LHCN-M2 (cell line): ENCODE measurements at regions not wholly inside any gene's neighbourhood (a gene's known extent, or its start where the extent isn't known, plus 50 kb on each side); places are given as distances from the start of the nearest gene placed in this dataset.
"Not testable (repeated sequence)": the region's sequence is repeated elsewhere in the genome, so short reads cannot be mapped to it uniquely, and the experiment has no call there.

ENCODE experiments used
- DNase-seq: peaks from one replicate; pipeline ENCODE4 v3.0.0-alpha.2; 2012; ENCODE audit warnings: low read depth

GRCh38 chr9:94472806-94473360, 82.0 kb upstream of the PCAT7 start:
- no peak for DNase-seq

GRCh38 chr9:94478755-94479730, 75.8 kb upstream of the PCAT7 start:
- no peak for DNase-seq

- DNase-seq: no peak
These were observed 75.1 kb upstream of the PCAT7 start for GRCh38 chr9:94479757-94480156.

- no peak for DNase-seq
These were observed 74.7 kb upstream of the PCAT7 start for GRCh38 chr9:94480205-94480604.

- DNase-seq: no peak
These were observed 72.8 kb upstream of the PCAT7 start for GRCh38 chr9:94482110-94482509.

GRCh38 chr9:94490465-94490864, 64.4 kb upstream of the PCAT7 start:
- DNase-seq: no peak

- DNase-seq: not testable (repeated sequence)
These were observed 62.8 kb upstream of the PCAT7 start for GRCh38 chr9:94492125-94492524.

GRCh38 chr9:94498801-94499453, 56.0 kb upstream of the PCAT7 start:
- no peak for DNase-seq

- no peak for DNase-seq
These were observed 50.5 kb upstream of the PCAT7 start for GRCh38 chr9:94504358-94504757.
